WTC11 (cell line): ENCODE measurements at regions not wholly inside any gene's neighbourhood (a gene's known extent, or its start where the extent isn't known, plus 50 kb on each side); places are given as distances from the start of the nearest gene placed in this dataset.

Source experiments
- ATAC-seq: fragments of 200-7000 bp; cut with Tn5 transposase; 2 replicates; pipeline ENCODE4 v1.10.0; 2021; ENCODE audit warnings: mild to moderate bottlenecking, moderate library complexity
- CTCF ChIA-PET: fragments of 300-600 bp; sonication (Branson Sonifier 250); formaldehyde crosslinking; loops from one replicate; lab custom pipeline; 2021; ENCODE audit warnings: antibody characterized with exemption; lab: Charles Lee
- POLR2A ChIA-PET: fragments of 350-600 bp; sonication (Branson Sonifier 250); formaldehyde crosslinking; loops from one replicate; lab custom pipeline; 2021; ENCODE audit warnings: antibody characterized with exemption; lab: Charles Lee
- DNase-seq: peaks from one replicate; pipeline ENCODE4 v3.0.0; 2021; ENCODE audit warnings: low spot score
- H3K27ac Mint-ChIP-seq: 2 replicates; pipeline ENCODE4 v1.8.0; 2021; ENCODE audit warnings: mixed read lengths
- H3K27me3 Mint-ChIP-seq: 2 replicates; pipeline ENCODE4 v1.8.0; 2021; ENCODE audit warnings: low read depth, mild to moderate bottlenecking, moderate library complexity, mixed read lengths
- H3K36me3 Mint-ChIP-seq: 2 replicates; pipeline ENCODE4 v1.8.0; 2021; ENCODE audit warnings: mixed read lengths
- H3K4me1 Mint-ChIP-seq: 2 replicates; pipeline ENCODE4 v1.8.0; 2022; ENCODE audit warnings: mixed read lengths
- H3K4me3 Mint-ChIP-seq: 2 replicates; pipeline ENCODE4 v1.8.0; 2021; ENCODE audit warnings: mild to moderate bottlenecking, moderate library complexity, mixed read lengths
- H3K9me3 Mint-ChIP-seq: 2 replicates; pipeline ENCODE4 v1.8.0; 2021; ENCODE audit warnings: mixed read lengths
- CBFB ChIP-seq: sonication (generic); formaldehyde crosslinking; IDR thresholded peaks from 2 replicates; pipeline ENCODE4 v1.8.1; 2022; ENCODE audit warnings: mild to moderate bottlenecking, low read depth, missing genetic modification reagents
- GRHL2 ChIP-seq: fragments of 250-450 bp; sonication (Bioruptor Pico); IDR thresholded peaks from 2 replicates; pipeline ENCODE4 v1.8.0; 2022; ENCODE audit warnings: mild to moderate bottlenecking, moderate library complexity; ENCODE audit not compliant: insufficient replicate concordance, severe bottlenecking
- HMGXB4 ChIP-seq: sonication (generic); formaldehyde crosslinking; IDR thresholded peaks from 2 replicates; pipeline ENCODE4 v1.8.1; 2023; ENCODE audit warnings: mild to moderate bottlenecking, moderate library complexity, missing genetic modification reagents
- JUN ChIP-seq: sonication (generic); formaldehyde crosslinking; IDR thresholded peaks from 2 replicates; pipeline ENCODE4 v1.8.0; 2023; ENCODE audit warnings: mild to moderate bottlenecking, missing genetic modification reagents
- NR1H2 ChIP-seq: sonication (generic); formaldehyde crosslinking; IDR thresholded peaks from 2 replicates; pipeline ENCODE4 v1.9.0; 2021; ENCODE audit warnings: mild to moderate bottlenecking, moderate library complexity, missing genetic modification reagents
- PRDM15 ChIP-seq: sonication (generic); formaldehyde crosslinking; IDR thresholded peaks from 2 replicates; pipeline ENCODE4 v1.8.0; 2022; ENCODE audit warnings: missing genetic modification reagents
- PRRX2 ChIP-seq: fragments of 250-450 bp; sonication (Bioruptor Pico); IDR thresholded peaks from 2 replicates; pipeline ENCODE4 v1.8.0; 2021; ENCODE audit warnings: mild to moderate bottlenecking
- ZNF232 ChIP-seq: sonication (generic); formaldehyde crosslinking; IDR thresholded peaks from 2 replicates; pipeline ENCODE4 v1.8.0; 2022; ENCODE audit warnings: mild to moderate bottlenecking, missing genetic modification reagents
- ZNF317 ChIP-seq: sonication (generic); formaldehyde crosslinking; IDR thresholded peaks from 2 replicates; pipeline ENCODE4 v1.8.1; 2023; ENCODE audit warnings: low read depth, mild to moderate bottlenecking, moderate library complexity, missing genetic modification reagents, borderline replicate concordance
- ZNF423 ChIP-seq: fragments of 250-450 bp; sonication (Bioruptor Pico); IDR thresholded peaks from 2 replicates; pipeline ENCODE4 v2.1.2; 2022; ENCODE audit warnings: mild to moderate bottlenecking, moderate library complexity
- TF ChIP-seq, protein P1 (sequence below): fragments of 250-450 bp; sonication (Bioruptor Pico); IDR thresholded peaks from 2 replicates; pipeline ENCODE4 v1.9.0; 2021; ENCODE audit warnings: mild to moderate bottlenecking
- TF ChIP-seq, protein P2 (sequence below): sonication (generic); formaldehyde crosslinking; IDR thresholded peaks from 2 replicates; pipeline ENCODE4 v1.8.0; 2023; ENCODE audit warnings: mild to moderate bottlenecking, missing genetic modification reagents
- TF ChIP-seq, protein P3 (sequence below): sonication (generic); formaldehyde crosslinking; IDR thresholded peaks from 2 replicates; pipeline ENCODE4 v1.8.1; 2022; ENCODE audit warnings: low read depth, mild to moderate bottlenecking, moderate library complexity, missing genetic modification reagents, borderline replicate concordance
- TF ChIP-seq, protein P4 (sequence below): sonication (generic); formaldehyde crosslinking; IDR thresholded peaks from 2 replicates; pipeline ENCODE4 v1.8.1; 2023; ENCODE audit warnings: mild to moderate bottlenecking, missing genetic modification reagents
- TF ChIP-seq, protein P5 (sequence below): sonication (generic); formaldehyde crosslinking; conservative IDR thresholded peaks from 2 replicates; pipeline ENCODE4 v1.8.1; 2023; ENCODE audit warnings: mild to moderate bottlenecking, low read depth, missing genetic modification reagents, moderate library complexity

DNA sequence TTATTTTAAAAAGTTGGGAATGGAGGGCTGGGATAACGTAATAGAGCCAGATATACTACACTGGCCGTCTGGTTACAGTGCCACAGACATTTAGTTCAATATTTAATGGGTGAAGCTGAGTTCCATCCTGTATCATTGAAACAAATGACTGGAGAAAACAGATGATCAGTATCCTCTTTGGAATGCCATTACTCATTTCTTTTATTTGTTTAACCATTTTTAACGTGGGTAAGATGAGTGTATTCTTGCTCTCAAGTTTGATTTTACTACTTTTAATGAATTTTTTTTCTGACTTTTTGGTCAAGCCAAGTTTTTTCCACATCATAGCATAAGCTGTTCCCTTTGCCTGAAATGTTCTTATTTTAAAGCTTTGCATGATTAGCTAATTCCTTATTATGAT, 53.9 kb upstream of the GRM7 start:
- Mint-ChIP-seq H3K27ac (no peak overlapping the region), H3K4me3 (no peak overlapping the region), H3K27me3 (no peaks in the 10 kb centered on the region), H3K36me3 (peaks cover 16% of the 10 kb centered on the region; the same call in 1 of the 2 replicates), H3K4me1 (no peaks in the 10 kb centered on the region), H3K9me3 (peaks cover 43% of the 10 kb centered on the region)
- no peak for DNase-seq
- TF ChIP-seq ZNF232 (CRISPR knock-in tag) (no peak), PRDM15 (no peak)
- TF ChIP-seq, protein P1, sequence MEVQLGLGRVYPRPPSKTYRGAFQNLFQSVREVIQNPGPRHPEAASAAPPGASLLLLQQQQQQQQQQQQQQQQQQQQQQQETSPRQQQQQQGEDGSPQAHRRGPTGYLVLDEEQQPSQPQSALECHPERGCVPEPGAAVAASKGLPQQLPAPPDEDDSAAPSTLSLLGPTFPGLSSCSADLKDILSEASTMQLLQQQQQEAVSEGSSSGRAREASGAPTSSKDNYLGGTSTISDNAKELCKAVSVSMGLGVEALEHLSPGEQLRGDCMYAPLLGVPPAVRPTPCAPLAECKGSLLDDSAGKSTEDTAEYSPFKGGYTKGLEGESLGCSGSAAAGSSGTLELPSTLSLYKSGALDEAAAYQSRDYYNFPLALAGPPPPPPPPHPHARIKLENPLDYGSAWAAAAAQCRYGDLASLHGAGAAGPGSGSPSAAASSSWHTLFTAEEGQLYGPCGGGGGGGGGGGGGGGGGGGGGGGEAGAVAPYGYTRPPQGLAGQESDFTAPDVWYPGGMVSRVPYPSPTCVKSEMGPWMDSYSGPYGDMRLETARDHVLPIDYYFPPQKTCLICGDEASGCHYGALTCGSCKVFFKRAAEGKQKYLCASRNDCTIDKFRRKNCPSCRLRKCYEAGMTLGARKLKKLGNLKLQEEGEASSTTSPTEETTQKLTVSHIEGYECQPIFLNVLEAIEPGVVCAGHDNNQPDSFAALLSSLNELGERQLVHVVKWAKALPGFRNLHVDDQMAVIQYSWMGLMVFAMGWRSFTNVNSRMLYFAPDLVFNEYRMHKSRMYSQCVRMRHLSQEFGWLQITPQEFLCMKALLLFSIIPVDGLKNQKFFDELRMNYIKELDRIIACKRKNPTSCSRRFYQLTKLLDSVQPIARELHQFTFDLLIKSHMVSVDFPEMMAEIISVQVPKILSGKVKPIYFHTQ (CRISPR knock-in tag) = no peak
- TF ChIP-seq, protein P2, sequence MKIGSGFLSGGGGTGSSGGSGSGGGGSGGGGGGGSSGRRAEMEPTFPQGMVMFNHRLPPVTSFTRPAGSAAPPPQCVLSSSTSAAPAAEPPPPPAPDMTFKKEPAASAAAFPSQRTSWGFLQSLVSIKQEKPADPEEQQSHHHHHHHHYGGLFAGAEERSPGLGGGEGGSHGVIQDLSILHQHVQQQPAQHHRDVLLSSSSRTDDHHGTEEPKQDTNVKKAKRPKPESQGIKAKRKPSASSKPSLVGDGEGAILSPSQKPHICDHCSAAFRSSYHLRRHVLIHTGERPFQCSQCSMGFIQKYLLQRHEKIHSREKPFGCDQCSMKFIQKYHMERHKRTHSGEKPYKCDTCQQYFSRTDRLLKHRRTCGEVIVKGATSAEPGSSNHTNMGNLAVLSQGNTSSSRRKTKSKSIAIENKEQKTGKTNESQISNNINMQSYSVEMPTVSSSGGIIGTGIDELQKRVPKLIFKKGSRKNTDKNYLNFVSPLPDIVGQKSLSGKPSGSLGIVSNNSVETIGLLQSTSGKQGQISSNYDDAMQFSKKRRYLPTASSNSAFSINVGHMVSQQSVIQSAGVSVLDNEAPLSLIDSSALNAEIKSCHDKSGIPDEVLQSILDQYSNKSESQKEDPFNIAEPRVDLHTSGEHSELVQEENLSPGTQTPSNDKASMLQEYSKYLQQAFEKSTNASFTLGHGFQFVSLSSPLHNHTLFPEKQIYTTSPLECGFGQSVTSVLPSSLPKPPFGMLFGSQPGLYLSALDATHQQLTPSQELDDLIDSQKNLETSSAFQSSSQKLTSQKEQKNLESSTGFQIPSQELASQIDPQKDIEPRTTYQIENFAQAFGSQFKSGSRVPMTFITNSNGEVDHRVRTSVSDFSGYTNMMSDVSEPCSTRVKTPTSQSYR (CRISPR knock-in tag) = no peak
- CTCF ChIA-PET = no interaction called here
- ATAC-seq = no peak
- POLR2A ChIA-PET = no interaction called here

DNA sequence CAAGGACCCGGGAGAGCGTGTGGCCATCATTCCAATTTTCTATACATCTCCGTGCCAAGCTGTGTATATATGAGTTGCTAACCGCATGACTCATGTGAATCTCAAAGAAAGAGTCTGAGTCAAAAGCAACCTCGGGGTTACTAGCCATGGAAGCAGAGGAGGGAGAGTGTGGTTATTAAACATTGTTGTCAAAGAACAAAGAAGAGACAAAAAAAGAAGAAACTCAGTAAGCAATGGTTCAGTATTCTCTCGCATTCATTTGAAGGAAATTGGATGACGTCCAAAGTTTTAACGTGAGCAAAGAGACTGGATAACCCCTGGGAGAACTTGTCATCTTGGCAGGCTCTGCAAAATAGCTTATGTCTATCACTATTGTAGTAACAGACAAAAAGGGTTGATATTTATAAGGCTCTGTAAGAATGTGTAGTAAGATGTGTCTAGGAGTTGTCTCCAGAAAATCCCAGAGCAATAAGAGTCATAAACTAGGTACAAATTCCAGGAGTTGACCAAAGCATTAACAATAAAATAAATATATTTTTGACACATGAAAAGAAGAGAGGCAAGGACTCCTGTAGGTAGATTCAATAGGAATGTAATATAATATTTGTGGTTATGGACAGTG, 52.8 kb upstream of the GRM7 start:
- no peak for ATAC-seq
- Mint-ChIP-seq H3K9me3 (peaks cover 51% of the 10 kb centered on the region), H3K4me3 (no peak overlapping the region), H3K27me3 (no peaks in the 10 kb centered on the region), H3K36me3 (peaks cover 24% of the 10 kb centered on the region; the same call in 1 of the 2 replicates), H3K4me1 (no peaks in the 10 kb centered on the region), H3K27ac (no peak overlapping the region)
- POLR2A ChIA-PET = no interaction called here
- CTCF ChIA-PET = no interaction called here
- DNase-seq = no peak
- no peak for TF ChIP-seq GRHL2

DNA sequence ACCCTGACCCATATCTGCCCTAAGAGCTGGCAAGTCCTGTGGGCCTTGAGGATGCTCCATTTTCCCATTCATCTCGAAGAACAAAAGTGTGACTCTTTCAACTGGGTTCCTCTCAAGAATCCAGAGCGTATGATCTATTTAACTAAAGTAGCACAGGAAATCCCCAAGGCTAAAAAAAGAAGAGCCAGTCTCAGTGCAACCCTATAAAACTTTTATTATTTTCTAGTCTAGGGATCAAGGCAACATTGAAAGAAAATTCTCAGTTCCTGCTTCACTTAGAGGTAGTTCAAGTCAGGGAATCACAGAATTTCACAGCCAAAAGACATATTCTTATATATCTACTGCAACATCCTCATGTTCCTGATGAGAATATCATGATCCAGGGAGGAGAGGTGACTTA, 51.6 kb upstream of the GRM7 start:
- no peak for DNase-seq
- H3K36me3 Mint-ChIP-seq = peaks cover 24% of the 10 kb centered on the region; the same call in 1 of the 2 replicates
- H3K27me3 Mint-ChIP-seq = no peaks in the 10 kb centered on the region
- H3K9me3 Mint-ChIP-seq = peaks cover 51% of the 10 kb centered on the region
- POLR2A ChIA-PET = no interaction called here
- CTCF ChIA-PET = no interaction called here
- no peak overlapping the region for H3K27ac Mint-ChIP-seq
- ATAC-seq = no peak
- H3K4me1 Mint-ChIP-seq = no peaks in the 10 kb centered on the region
- H3K4me3 Mint-ChIP-seq = no peak overlapping the region
- TF ChIP-seq NR1H2 (CRISPR knock-in tag) = no peak
- TF ChIP-seq ZNF317 = no peak
- TF ChIP-seq, protein P3, sequence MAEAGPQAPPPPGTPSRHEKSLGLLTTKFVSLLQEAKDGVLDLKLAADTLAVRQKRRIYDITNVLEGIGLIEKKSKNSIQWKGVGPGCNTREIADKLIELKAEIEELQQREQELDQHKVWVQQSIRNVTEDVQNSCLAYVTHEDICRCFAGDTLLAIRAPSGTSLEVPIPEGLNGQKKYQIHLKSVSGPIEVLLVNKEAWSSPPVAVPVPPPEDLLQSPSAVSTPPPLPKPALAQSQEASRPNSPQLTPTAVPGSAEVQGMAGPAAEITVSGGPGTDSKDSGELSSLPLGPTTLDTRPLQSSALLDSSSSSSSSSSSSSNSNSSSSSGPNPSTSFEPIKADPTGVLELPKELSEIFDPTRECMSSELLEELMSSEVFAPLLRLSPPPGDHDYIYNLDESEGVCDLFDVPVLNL (CRISPR knock-in tag) = no peak
- TF ChIP-seq PRRX2 = no peak
- no peak for TF ChIP-seq ZNF423 (CRISPR knock-in tag)
- TF ChIP-seq, protein P4, sequence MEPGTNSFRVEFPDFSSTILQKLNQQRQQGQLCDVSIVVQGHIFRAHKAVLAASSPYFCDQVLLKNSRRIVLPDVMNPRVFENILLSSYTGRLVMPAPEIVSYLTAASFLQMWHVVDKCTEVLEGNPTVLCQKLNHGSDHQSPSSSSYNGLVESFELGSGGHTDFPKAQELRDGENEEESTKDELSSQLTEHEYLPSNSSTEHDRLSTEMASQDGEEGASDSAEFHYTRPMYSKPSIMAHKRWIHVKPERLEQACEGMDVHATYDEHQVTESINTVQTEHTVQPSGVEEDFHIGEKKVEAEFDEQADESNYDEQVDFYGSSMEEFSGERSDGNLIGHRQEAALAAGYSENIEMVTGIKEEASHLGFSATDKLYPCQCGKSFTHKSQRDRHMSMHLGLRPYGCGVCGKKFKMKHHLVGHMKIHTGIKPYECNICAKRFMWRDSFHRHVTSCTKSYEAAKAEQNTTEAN (CRISPR knock-in tag) = no peak
- TF ChIP-seq, protein P5, sequence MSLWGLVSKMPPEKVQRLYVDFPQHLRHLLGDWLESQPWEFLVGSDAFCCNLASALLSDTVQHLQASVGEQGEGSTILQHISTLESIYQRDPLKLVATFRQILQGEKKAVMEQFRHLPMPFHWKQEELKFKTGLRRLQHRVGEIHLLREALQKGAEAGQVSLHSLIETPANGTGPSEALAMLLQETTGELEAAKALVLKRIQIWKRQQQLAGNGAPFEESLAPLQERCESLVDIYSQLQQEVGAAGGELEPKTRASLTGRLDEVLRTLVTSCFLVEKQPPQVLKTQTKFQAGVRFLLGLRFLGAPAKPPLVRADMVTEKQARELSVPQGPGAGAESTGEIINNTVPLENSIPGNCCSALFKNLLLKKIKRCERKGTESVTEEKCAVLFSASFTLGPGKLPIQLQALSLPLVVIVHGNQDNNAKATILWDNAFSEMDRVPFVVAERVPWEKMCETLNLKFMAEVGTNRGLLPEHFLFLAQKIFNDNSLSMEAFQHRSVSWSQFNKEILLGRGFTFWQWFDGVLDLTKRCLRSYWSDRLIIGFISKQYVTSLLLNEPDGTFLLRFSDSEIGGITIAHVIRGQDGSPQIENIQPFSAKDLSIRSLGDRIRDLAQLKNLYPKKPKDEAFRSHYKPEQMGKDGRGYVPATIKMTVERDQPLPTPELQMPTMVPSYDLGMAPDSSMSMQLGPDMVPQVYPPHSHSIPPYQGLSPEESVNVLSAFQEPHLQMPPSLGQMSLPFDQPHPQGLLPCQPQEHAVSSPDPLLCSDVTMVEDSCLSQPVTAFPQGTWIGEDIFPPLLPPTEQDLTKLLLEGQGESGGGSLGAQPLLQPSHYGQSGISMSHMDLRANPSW (CRISPR knock-in tag) = no peak
- TF ChIP-seq JUN (CRISPR knock-in tag) = no peak
- no peak for TF ChIP-seq HMGXB4 (CRISPR knock-in tag)
- no peak for TF ChIP-seq CBFB (CRISPR knock-in tag)
